ENCODE measurements at regions not wholly inside any gene's neighbourhood (a gene's known extent, or its start where the extent isn't known, plus 50 kb on each side); places are given as distances from the start of the nearest gene placed in this dataset.

- no peak for DNase-seq (ENCODE audit: extremely low spot score, unreplicated experiment)
- peak; percentile 43 for TF ChIP-seq CTCF (IDR thresholded peaks at IDR 0.05)
- H3K27me3 Mint-ChIP-seq (ENCODE audit: unreplicated experiment), result no peaks in the 10 kb centered on the region
These were observed 288.2 kb downstream of the IKZF2 start for GRCh38 chr2:212863185-212863588.

GRCh38 chr2:212858496-212858895, 292.9 kb downstream of the IKZF2 start:
- no peaks in the 10 kb centered on the region for H3K36me3 Mint-ChIP-seq (ENCODE audit: unreplicated experiment)
- no peaks in the 10 kb centered on the region for H3K27me3 Mint-ChIP-seq (ENCODE audit: unreplicated experiment)
- H3K9me3 Mint-ChIP-seq (ENCODE audit: unreplicated experiment), result peaks cover 15% of the 10 kb centered on the region
- DNase-seq (ENCODE audit: extremely low spot score, unreplicated experiment), result no peak
- H3K4me1 Mint-ChIP-seq (ENCODE audit: unreplicated experiment), result no peaks in the 10 kb centered on the region
- no peak overlapping the region for H3K4me3 Mint-ChIP-seq (ENCODE audit: unreplicated experiment)
- no peak for TF ChIP-seq CTCF (IDR thresholded peaks at IDR 0.05)
- no peak overlapping the region for H3K27ac Mint-ChIP-seq (ENCODE audit: unreplicated experiment)

More at GRCh38 chr2:212863185-212863588, 288.2 kb downstream of the IKZF2 start:
- H3K9me3 Mint-ChIP-seq (ENCODE audit: unreplicated experiment), result peaks cover 29% of the 10 kb centered on the region
- H3K36me3 Mint-ChIP-seq (ENCODE audit: unreplicated experiment), result peaks cover 2% of the 10 kb centered on the region
- no peaks in the 10 kb centered on the region for H3K4me1 Mint-ChIP-seq (ENCODE audit: unreplicated experiment)
- no peak overlapping the region for H3K27ac Mint-ChIP-seq (ENCODE audit: unreplicated experiment)
- no peak overlapping the region for H3K4me3 Mint-ChIP-seq (ENCODE audit: unreplicated experiment)

GRCh38 chr2:212854771-212855170, 296.6 kb downstream of the IKZF2 start:
- no peaks in the 10 kb centered on the region for H3K4me1 Mint-ChIP-seq (ENCODE audit: unreplicated experiment)
- DNase-seq (ENCODE audit: extremely low spot score, unreplicated experiment), result no peak
- H3K36me3 Mint-ChIP-seq (ENCODE audit: unreplicated experiment), result no peaks in the 10 kb centered on the region
- H3K9me3 Mint-ChIP-seq (ENCODE audit: unreplicated experiment), result no peaks in the 10 kb centered on the region
- TF ChIP-seq CTCF (IDR thresholded peaks at IDR 0.05), result no peak
- no peak overlapping the region for H3K4me3 Mint-ChIP-seq (ENCODE audit: unreplicated experiment)
- H3K27ac Mint-ChIP-seq (ENCODE audit: unreplicated experiment), result no peak overlapping the region
- H3K27me3 Mint-ChIP-seq (ENCODE audit: unreplicated experiment), result no peaks in the 10 kb centered on the region

- no peak for TF ChIP-seq CTCF (IDR thresholded peaks at IDR 0.05)
- Mint-ChIP-seq H3K4me1 (ENCODE audit: unreplicated experiment) (no peaks in the 10 kb centered on the region), H3K27me3 (ENCODE audit: unreplicated experiment) (no peaks in the 10 kb centered on the region), H3K36me3 (ENCODE audit: unreplicated experiment) (no peaks in the 10 kb centered on the region), H3K27ac (ENCODE audit: unreplicated experiment) (no peak overlapping the region), H3K9me3 (ENCODE audit: unreplicated experiment) (no peaks in the 10 kb centered on the region), H3K4me3 (ENCODE audit: unreplicated experiment) (no peak overlapping the region)
- no peak for DNase-seq (ENCODE audit: extremely low spot score, unreplicated experiment)
These were observed 297.3 kb downstream of the IKZF2 start for GRCh38 chr2:212854116-212854515.

GRCh38 chr2:212845941-212846340, 305.5 kb downstream of the IKZF2 start:
- Mint-ChIP-seq H3K4me1 (ENCODE audit: unreplicated experiment) (peaks cover 21% of the 10 kb centered on the region), H3K27ac (ENCODE audit: unreplicated experiment) (peak overlapping the region; percentile 3), H3K36me3 (ENCODE audit: unreplicated experiment) (no peaks in the 10 kb centered on the region), H3K4me3 (ENCODE audit: unreplicated experiment) (no peak overlapping the region), H3K9me3 (ENCODE audit: unreplicated experiment) (peaks cover 12% of the 10 kb centered on the region), H3K27me3 (ENCODE audit: unreplicated experiment) (no peaks in the 10 kb centered on the region)
- TF ChIP-seq CTCF (IDR thresholded peaks at IDR 0.05), result no peak
- no peak for DNase-seq (ENCODE audit: extremely low spot score, unreplicated experiment)
